NCI-H1694 treated with DMSO at 0.1 percent for 48 hours (cell line): ENCODE measurements at regions not wholly inside any gene's neighbourhood (a gene's known extent, or its start where the extent isn't known, plus 50 kb on each side); places are given as distances from the start of the nearest gene placed in this dataset.

Source experiments
- DNase-seq: peaks from one replicate; lab custom pipeline; 2025; lab: John Stamatoyannopoulos, UW

DNA sequence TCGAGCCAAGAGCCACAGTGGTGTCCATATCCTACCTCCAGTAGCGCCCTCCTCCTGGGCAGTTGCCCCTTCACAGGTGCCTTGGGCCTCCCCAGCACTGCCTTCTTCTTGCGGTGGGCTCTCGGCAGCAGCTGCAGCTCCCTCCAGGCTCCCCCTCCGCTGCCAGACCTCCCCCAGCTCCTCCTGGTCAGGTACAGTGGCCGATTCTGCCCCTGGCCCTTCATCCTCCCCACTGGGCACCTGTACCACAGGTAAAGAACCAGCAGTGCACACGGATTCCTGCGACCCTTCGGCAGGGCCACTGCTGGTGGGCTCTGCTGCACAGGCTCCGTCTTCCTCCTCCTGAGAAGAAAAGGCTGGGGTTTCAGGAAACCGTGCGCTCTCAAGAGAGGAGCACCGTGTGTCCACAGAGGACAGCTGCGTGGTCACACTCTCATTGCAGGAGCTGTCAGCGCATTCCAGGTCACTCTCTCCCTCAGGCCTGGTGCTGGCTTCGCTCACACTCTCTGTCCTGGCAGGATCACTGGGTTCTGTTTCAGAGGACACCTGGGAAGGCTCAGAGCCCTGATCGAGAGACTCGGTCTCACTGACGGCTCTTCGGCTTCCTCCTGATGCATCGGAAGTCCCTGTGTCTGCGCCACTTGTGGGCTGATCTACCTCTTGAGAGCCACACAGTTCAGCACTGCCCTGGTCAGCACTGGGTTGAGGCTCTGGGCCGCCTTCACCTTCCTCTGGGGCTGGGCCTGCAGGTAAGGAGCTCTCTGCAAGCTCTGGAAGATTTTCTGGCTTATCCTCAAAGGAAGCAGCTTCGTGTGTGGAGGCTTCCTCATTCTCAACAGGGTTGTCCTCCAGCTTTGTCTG lies 147.4 kb upstream of the STK17B start:
- DNase-seq: no peak

DNA sequence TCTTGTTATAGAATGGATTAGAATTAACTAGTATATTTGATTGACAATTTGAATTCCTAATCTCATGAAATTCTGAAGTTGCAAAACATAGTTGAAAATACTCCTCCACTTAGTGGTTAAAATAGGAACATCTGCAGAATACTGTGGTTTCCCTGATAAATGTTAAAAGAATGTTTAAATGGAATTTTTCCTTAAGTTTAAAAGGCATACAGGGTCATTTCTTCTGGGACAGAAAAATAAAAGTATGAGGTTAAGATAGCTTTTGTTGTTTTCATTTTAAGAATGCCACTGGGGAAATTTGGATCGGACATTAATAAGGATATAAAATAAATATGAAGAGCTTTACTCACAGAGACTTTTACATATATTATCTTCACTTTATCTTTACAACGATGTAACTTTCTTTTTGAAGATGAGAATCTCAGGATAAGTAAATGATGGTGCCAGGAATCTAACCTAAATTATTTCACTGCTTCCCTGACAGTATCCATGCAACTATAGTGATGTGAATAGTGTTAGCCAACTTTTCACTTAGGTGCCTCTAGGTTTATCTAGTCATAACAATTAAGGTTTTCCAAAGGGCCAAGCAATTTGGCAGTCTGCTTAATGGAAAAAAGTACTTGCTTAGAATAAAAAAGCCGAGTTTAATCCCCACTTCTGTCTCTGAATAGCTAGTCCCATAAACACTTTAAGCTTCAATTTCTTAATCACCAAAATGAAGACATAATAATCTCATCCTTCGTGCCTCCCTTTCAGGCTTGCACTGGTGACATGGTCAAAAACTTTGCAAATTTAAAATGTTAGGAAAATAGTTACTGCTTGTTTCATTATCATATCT lies 151.8 kb upstream of the STK17B start:
- no peak for DNase-seq

DNA sequence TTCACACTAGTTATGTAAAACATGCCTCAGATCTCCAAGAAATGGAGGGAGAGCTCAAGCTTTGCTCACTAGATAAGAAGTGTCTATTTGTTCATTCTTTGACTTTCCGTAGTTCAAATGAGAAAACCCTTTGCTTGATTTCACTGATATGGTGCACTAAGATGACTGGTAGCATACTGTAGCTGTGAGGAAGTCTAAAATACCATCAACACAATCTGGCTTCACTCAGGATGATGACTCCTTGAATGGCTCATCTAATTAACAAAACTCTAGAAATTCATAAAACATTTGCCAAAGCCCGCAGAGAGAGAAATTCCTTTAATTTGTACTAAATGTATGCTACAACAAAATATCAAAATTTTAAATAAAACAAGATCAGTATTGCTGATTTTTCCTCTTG lies 152.8 kb upstream of the STK17B start:
- no peak for DNase-seq

DNA sequence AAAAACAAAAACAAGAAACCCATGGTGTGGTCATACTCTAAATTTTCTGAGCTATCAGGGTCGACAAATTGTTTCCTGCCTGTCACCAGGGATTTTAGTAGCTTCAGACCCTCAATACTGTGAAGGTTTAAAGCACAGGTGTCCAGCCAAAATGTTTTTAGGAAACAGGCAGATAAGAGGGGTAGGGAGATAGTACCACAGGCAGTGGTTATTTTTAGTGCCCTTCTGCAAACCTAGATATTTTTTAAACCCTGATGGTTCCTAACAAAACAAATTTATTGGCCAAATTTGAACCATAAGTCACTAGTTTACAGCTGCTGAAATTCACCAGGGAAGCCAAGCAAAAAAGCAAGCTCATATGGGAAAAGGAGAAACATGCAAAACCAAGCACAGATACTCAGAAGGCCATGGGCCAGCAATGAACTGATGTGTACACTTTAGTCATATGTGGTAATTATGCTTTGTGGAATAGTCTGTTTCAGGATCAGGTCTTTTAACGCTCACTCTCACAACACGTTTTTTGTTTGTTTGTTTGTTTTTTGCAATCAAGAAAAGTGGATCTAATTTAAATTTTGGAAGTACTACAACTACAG lies 156.8 kb upstream of the STK17B start:
- DNase-seq: no peak

DNA sequence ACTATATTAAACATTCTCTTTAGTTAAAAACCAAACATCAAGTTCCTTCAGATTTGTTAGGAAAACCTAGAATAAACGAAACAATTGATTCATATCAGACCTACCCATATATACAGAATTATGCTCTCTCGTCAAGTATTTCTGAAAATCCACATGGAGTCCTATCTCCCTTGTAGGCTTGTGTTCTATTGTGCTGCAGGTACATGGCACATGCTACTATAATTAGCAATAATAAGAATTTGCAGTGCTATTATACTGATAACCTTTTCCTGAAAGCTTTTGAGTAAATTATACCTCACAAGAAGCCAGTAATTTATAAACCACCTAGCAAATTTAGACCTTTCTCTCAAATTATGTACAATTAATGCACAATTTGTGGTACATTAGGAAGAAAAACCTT lies 158.6 kb upstream of the STK17B start:
- DNase-seq: no peak

DNA sequence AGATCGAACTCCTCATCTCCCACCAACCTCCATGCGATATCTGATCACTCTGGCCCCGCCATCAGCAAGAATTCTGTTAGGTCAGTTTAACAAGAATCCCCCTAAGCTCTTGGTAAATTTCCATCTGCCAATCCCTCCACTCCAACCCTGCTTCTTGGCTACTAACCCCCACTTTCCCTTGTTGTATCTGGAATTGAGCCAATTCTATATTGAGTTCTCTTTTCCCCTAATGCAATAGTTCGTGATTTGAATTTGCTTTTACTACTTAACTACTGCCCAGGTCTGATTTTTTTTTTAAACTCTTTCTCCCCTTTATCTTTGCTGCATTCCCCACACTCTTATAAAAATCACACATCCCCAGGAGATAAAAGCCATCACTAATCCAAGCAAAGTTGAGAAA lies 159.3 kb upstream of the STK17B start:
- no peak for DNase-seq

DNA sequence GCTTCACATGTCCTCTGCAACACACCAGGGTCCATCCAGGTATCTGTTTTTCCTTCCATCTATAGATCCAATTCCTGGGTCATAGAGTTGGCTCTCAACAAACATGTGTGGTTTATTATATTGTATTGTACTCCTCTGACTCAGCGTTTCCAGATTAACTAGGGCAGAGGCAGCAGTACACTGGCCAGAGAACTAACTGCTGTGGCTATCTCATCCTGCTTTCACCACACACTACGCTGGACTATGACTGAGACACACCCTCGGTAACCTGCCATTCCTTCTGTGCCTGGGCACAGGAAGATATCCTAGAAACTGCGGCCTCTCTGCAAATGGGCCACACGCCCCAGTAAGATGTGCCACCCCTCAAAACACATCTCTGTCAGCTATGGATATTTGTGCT lies 159.8 kb upstream of the STK17B start:
- no peak for DNase-seq

DNA sequence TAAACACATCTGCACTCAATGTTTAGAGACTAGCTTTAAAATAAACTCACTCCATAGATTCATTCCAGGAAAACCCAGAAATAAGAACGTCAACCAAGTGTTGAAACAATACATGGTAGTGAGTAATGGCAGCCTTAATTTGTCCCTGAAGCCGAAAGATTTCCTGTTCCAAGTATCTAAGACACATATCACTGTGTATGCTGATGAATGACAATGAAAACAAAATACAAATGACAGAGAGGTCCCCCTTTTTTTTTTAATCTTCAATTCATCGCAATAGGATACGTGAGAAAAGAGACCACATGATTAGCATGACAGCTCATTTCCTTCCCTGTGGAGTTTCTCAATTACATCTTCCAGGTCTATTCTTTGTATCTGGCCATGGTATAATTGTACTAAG lies 160.5 kb upstream of the STK17B start:
- DNase-seq: no peak

DNA sequence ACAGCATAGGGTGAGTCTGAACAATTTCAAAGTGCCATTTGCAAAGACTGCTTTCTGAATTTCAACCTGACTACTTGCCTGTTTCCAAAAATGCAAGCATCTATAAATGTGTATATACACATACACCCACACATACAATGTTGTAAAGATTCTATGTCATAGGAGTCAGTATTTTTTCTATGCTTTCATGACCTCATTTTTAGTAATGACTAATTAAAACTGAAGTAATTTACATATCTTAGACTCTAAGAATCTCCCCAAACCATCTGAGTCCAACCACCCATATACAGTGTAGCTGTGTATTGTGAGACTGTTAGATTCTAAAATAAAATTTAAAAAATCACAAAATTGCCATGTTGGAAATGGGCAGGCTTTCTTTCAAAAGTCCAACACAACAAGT lies 162.0 kb upstream of the STK17B start:
- DNase-seq: no peak

DNA sequence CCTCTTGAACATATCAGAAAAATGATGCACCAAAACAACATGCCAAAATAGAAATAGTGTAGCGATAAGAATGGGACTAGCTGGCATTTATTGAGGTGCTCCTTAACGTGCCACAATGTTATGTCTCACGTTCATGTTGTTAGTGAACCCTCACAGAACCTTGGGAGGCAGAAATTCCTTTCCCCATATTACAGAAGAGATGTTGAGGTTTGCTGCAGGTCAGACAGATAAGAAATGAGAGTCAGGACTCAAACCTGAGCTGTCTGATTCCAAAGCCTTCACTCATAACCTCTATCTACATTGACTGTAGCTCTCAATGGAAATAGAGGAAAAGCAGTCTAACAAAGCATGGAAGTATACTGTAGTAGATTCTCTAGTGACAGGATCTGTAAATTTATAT lies 163.3 kb upstream of the STK17B start:
- DNase-seq: no peak

DNA sequence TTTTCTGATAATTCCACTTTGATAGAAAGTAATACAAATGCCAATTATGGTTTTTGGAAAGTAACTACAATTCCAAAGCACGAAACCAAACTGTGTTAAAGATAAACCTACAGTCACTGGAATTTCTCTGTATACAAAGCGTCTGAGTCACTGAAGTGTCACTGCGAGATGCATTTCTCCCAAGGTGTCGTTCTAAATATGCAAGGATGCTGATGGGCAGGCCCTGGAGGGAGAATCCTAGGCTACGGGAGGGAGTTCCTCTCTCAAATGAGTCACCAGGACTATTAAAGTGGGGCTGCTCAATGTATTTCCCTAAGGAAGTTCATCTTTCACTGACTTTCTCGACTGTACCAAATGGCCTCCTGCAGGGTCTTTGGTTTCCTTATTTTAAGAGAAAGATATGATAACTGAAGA lies 163.8 kb upstream of the STK17B start:
- no peak for DNase-seq

DNA sequence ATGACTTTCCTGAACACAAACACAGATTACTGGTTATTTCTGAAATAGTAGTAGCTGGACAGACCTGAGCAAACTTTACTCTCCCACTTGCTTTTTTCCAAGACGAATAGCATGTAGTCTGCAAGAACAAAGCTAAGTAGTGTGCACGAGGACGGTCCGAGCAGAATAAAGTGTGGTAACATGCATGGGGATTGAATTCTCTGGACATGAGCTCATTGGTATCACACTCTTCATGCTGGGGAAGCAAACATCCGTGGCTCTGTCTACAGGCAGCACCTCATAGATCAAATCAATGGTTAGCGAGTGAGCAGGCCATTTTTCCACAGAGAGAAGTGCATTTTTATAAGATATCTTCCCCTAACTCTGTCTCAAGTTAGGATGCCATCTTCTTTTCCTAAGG lies 164.8 kb upstream of the STK17B start:
- no peak for DNase-seq

DNA sequence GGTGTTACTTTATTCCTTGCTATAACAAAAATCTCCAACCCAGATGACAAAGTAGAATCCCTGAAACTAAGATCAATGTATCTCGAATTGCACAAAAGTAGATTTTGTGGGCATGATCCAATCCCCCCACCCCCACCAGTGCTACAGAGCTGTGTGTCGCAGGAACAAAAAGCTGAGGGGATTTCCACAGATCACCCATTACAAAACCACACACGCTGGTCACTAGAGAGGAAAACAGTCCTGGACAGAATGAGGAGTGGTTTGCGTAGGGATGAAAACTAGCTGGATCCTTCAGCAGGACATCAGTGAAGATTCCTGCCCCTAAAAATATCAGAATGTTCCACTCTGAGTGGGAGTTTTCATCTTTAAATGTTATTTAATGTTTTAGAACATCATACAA lies 165.3 kb upstream of the STK17B start:
- no peak for DNase-seq

DNA sequence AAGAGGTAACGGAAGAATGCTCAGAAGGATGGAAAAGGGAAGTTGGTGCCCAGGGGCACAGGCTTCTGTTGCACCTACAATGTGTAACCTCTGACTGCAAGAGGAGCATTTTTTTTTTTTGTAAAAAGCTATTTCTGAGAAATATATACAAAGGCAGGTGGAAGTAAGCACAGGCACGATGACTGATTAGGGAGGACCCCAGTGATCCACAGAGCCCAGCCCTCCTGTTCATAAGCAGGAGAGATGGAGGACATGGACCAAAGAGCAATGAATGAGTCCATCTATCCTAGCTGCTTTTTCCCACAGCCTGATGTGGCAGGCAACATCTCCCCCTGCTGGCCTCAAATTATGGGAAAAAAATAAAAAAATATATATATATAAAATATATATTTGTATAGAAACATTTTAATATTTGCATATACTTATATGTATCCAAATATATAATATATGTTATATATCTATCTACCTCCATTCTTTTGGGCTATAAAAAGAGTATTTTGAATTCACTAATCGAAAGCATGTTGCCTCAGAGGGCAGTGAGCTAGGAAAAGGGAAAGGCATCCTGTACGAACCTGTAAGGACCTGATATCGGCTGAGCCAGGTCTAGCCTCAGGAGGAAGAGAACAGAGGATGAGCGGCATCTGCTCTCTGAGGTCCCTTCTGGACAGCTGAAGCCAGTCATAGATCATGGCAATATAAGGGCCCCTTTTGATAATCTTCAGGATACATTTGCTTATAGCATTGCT lies 166.0 kb upstream of the STK17B start:
- DNase-seq: peak; percentile 6

DNA sequence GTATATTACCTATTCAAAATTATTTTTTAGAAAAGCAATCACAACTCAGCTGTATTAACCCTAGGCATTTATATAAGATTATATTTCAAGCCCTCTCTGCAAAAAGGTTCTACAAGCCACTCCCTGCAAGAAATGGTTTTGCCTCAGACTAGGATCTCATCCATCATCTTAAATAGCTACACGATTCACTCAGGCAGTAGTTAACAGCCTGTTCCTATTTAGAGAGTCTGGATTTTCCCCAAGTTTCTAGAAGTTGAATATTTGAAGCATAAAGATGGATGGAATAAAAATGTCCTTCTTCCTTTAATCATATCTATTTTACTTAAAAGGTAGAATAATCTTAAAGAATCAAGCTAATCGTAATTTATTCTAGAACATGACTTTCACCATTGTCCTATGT lies 167.1 kb upstream of the STK17B start:
- no peak for DNase-seq

DNA sequence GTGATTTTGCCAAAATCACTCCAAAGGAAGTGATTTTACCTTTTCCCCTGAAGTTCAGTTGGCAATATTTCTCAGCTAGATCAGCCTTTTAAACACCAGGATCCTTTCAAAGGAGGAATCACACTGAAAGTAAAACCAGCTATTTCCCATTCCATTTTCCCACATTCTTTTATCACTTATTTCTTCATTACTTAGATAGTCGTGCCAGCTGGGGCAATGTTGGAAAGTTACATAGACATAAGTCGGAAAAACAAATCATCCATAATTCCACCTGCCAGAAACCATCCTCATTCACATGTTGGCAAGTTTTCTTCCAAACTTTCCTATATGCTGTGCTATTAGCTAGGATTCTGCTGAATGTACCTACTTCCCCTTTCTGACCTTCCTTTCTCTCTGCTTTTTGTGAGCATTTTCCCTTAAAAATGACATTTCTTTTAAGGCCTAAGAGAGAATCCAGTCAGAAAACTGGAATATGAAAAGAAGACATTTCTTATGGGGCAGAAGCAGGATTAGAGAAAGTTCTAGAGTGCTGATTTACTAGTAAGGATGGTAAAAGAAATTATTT lies 170.0 kb upstream of the STK17B start:
- DNase-seq: no peak

DNA sequence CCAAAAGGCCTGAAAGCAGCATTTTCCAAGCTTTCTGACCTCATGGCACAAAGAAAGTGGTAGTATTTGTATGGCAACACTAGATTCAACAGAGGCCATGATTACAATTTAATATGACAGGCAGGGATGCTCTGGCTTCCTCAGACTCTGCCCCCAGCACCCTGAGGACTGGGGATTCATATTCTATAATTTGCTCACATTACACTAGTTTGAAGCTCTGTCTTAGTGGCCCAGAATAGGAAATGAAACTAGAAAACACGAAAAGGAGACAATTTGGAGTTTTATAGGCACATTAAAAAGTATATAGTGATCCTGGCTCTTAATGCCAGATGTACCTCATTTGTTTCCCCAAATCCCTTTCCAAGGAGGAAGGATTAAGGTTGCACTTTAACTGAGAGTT lies 173.0 kb upstream of the STK17B start:
- DNase-seq: no peak

DNA sequence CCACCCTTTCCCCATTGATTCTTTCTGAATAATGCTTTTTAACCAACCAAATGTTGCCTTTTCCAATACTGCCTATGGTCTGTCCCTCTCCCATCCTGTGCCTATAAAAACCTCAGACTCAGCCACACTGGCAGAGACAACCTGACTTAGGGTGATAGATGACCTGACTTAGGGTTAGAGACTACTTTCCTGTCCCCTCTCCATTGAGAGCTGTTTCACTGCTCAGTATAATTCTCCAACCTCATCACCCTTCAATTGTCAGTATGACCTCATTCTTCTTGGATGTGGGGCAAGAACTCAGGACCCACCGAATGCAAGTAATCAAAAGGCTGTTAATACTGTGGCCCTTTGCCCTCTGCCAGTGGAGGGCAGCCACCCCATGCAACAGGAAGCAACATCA lies 182.3 kb upstream of the STK17B start:
- no peak for DNase-seq

DNA sequence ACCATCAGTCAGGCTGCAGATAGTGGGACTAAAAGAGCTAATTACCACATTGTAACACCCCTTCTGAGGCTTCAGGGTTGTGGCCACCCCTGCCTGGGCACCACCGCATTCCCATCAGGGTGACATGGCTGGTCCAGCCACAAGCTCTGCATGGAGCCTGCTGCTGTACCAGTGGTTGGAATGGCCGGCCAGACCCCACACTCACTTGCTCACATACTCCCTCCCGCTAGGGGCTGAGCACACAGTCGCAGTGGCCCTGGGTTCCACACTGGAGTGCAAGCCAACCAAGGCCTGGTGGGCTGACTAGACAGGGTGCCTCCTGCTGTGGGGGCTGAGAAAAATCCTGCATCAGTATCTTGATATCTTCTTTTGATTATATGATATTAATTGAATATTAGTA lies 182.8 kb upstream of the STK17B start:
- DNase-seq: no peak

DNA sequence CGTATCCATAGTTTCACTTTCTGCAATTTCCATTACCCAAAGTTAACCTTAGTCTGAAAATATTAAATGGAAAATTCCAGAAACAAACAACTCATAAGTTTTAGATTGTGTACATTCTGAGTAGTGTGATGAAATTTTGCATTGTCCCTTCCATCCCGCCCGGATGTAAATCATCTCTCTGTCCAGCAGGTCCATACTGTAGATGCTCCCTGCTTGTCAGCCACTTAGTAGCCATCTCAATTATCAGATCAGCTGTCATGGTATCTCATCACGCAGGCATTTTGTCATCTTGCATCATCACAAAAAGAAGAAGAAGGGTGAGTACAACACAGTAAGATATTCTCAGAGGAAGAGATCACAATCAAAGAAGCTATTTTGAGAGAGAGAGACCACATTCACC lies 185.0 kb upstream of the STK17B start:
- no peak for DNase-seq

DNA sequence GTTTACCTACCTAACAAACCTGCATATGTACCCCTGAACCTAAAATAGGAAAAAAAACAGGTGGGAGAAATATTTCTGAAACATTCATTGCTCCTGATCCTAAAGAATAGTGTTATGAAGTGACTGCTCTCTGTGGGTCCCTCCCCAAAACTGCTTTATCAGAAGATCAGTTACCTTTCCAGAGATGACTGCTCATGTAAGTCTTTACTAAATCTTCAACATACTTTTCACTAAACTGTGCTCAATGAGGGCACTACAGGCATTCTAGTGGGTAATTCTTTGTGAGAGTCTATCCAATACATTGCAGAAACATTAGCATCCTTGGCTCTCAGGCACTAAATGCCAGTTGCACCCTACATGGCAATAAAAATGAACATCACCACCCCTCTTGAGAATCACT lies 189.3 kb upstream of the STK17B start:
- no peak for DNase-seq
